LNCAP (cell line): ENCODE measurements at regions not wholly inside any gene's neighbourhood (a gene's known extent, or its start where the extent isn't known, plus 50 kb on each side); places are given as distances from the start of the nearest gene placed in this dataset.

ENCODE experiments used
- TF ChIP-seq, protein P1 (sequence below): fragments of 450-650 bp; IDR thresholded peaks from 2 replicates; pipeline ENCODE4 v1.5.1; 2017; ENCODE audit warnings: mild to moderate bottlenecking

DNA sequence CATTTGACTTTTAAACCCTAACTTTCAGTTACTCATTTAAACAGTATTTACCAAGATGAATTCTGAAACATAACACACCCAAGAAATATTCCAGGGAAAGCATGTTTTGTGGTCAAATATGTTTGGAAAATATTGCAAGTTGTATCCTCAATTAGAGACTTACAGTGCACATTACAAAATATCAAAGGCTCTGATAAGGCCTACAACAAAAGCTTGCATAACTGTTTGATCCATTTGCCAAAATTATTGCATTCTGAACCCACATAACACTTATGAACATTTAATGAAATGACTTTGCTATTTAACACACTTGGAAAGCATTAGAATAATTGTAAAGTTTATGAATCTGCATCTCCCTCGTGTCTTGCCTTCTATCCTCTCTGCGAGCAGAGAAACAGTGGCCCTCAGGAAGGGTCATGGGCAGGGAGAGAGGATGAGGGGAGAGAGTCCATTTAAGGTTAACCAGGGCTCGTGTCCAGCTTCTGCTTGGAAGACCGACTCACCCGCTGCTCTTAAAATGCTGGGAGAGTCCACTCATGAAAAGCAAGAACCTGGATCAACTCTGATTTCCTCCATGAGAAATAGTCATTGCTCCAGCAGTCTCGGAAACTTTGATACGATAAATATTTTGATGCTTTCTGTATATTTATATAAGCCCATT is 408.2 kb upstream of the ZMIZ1 start:
- TF ChIP-seq, protein P1, sequence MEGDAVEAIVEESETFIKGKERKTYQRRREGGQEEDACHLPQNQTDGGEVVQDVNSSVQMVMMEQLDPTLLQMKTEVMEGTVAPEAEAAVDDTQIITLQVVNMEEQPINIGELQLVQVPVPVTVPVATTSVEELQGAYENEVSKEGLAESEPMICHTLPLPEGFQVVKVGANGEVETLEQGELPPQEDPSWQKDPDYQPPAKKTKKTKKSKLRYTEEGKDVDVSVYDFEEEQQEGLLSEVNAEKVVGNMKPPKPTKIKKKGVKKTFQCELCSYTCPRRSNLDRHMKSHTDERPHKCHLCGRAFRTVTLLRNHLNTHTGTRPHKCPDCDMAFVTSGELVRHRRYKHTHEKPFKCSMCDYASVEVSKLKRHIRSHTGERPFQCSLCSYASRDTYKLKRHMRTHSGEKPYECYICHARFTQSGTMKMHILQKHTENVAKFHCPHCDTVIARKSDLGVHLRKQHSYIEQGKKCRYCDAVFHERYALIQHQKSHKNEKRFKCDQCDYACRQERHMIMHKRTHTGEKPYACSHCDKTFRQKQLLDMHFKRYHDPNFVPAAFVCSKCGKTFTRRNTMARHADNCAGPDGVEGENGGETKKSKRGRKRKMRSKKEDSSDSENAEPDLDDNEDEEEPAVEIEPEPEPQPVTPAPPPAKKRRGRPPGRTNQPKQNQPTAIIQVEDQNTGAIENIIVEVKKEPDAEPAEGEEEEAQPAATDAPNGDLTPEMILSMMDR = no peak

DNA sequence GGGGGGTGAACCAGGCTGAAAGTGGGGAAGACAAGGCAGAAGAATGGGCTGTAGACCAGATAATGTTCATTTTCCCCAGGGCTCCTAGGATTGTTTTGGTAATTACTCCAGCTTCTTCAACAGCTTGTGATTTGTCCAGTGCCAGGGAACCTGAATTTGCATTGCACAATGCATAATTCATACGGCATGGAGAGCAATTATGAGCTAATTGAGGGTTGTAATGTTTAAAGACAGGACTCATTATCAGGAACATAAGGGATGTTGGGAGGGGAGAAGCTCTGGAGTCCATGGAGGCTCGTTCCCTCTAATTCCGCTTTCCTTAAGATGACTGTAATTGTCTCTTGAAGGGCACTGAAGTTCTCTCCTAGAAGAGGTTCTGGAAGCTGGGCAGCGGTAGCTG is 405.0 kb upstream of the ZMIZ1 start:
- TF ChIP-seq, protein P1 = no peak

DNA sequence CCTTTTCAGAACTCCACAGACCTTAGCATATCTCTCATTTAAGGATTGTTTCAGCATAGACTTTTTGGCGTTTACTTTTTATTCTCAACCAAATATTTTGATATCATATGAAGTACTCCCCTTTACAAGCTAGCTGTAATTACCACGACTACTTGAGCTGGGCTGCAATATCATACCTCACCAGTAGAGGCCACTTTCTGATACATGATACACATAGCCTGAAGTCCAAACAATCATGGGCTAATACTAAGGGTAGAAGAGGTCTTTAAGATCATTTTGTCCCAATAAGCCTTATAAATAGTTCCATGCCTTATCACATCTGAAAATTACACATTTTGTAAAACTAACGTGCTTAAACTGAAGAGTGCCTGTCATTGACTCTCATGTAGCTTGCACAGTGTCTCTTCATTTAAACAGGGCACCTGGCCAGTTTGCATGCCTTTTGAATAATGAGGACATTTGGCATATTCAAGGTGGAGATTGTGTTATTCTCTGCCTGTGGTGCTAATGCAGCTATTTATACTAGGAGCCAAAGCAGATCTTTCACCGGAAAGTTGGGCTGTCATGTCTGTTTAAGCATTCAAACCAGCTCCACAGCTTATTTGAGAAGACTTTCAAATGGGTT is 403.7 kb upstream of the ZMIZ1 start:
- TF ChIP-seq, protein P1 = peak; percentile 75

DNA sequence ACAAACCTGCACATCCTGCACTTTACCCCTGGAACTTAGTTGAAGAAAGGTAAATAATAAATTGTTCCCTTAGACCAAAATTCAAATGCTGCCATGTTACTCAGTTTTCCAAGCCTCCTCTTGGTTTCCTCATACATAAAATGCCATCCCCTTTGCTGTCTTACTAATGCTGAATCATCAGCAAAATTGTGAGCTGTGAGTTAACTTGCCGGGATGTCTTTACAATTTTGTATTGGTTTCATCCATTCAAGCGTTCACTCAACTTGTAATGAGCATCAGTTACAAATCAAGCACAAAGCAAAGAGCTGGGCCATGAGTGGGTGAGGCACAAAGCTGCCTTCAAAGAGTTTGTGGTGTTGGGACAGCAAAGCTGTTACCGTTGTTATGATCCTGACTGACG is 395.8 kb upstream of the ZMIZ1 start:
- TF ChIP-seq, protein P1 = no peak

DNA sequence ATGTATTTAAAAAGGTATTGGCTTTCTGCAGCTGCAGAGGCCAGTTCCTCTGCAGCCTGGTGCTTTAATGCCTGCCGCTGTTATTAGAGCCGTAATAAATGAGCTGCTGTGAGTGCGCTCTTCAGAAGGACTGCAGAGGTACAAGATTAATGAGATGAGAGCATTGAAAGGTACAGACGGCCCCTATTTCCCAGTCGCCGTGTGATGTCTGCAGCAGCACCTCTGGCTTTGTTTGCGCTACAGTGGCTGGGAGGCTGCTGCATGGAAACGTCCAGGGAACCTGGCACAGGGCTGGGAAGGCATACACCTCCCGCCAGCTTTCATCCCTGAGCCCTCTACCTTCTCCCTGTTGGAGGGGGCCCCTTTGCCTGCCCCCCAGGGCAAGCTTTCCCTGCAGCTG is 383.8 kb upstream of the ZMIZ1 start:
- TF ChIP-seq, protein P1 = no peak

DNA sequence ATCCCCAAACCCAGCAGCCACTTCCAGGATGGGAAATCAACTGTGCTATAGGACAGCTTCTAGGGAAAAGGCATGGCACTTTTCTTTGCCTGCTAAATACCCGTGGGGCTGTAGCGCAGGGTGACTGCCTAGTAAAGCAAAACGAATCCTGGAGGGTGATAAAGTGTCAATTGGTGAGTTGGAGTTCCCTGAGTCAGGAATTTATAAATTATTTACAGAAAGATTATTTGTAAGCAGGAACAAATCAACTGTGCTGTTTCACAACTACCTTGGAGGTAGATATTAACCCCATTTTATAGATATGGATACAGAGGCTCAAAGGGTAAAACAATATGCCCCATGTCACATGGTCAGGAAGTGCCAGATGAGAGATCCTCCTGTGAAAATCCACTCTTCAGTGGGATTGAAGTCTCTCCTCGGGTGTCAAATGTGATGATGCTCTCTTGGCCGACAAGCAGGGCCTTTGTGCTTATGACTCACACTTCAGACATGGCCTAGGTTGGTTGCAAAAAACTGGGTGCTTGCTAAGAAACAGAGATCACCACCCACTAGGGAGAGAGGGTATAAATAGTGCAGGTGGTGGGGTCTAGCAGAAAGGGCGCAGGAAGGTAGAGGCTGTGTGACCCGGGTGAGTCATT is 383.2 kb upstream of the ZMIZ1 start:
- TF ChIP-seq, protein P1 = no peak

DNA sequence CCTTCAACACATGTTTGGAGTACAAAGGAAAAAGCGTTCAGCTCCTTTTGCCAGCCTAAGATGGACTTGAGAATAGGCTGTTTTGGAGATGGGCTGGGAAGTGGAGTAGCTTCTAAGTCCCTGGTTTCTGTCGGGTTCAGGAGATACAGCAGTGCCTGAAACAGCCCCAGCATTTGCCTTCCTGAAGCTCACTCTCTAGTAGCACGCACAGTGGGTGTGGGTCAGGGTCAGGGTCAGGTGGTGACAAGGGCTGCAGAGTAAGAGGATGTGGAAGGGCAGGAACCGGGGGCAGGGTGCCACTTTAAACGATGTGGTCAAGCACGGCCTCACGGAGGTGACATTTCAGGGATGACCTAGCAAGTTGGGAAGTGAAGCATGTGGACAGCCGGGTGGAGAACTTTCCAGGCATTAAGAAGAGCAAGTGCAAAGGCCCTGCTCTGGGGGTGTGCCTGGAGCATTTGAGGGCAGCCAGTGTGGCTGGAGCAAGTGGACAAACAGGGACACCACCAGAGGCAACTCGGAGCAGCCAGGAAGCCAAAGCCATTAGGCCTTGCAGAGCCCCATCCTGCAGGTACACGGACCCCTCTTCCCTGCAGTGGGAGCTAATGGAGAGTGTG is 382.2 kb upstream of the ZMIZ1 start:
- TF ChIP-seq, protein P1 = no peak
